CD14-positive monocyte (primary cell): ENCODE measurements at regions not wholly inside any gene's neighbourhood (a gene's known extent, or its start where the extent isn't known, plus 50 kb on each side); places are given as distances from the start of the nearest gene placed in this dataset.

Source experiments
- DNase-seq, 3 donors: peaks; one replicate each; pipeline ENCODE4 v3.0.0-alpha.2; 2011 to 2022
- H2AFZ ChIP-seq: 2 replicates; pipeline ENCODE4 v1.6.0; 2012; ENCODE audit warnings: mild to moderate bottlenecking, low read depth, low read length, inconsistent platforms; ENCODE audit not compliant: insufficient read depth, poor library complexity, severe bottlenecking
- H3K27ac ChIP-seq, 2 donors: 1 replicate in 1 of 2; 2 replicates in 1 of 2; pipeline ENCODE4 v1.5.1; 2012 to 2013; ENCODE audit warnings: low read length in 2 of 2, control low read depth in 1 of 2, inconsistent platforms in 1 of 2, low read depth in 1 of 2, mild to moderate bottlenecking in 1 of 2
- H3K27me3 ChIP-seq, 2 donors: one replicate each; pipeline versions ENCODE4 v1.6.0 to v1.6.1; 2011 to 2013; ENCODE audit warnings: low read length in 2 of 2; ENCODE audit not compliant: control insufficient read depth in 2 of 2, insufficient read depth in 2 of 2
- H3K36me3 ChIP-seq, 2 donors: replicated peaks in 1 of 2; 1 replicate in 1 of 2; 2 replicates in 1 of 2; pipeline versions ENCODE4 v1.5.1 to v1.6.1; 2012 to 2013; ENCODE audit warnings: low read length in 2 of 2, control low read depth in 1 of 2, inconsistent platforms in 1 of 2, mild to moderate bottlenecking in 1 of 2; ENCODE audit not compliant: insufficient read depth in 2 of 2, control insufficient read depth in 1 of 2
- H3K4me1 ChIP-seq, 2 donors: 1 replicate in 1 of 2; 2 replicates in 1 of 2; pipeline versions ENCODE4 v1.5.1 to v1.6.1; 2012 to 2013; ENCODE audit warnings: low read length in 2 of 2, control low read depth in 1 of 2, inconsistent platforms in 1 of 2, mild to moderate bottlenecking in 1 of 2, moderate library complexity in 1 of 2; ENCODE audit not compliant: insufficient read depth in 2 of 2, control insufficient read depth in 1 of 2
- H3K4me2 ChIP-seq: replicated peaks from 2 replicates; pipeline ENCODE3; 2012; ENCODE audit warnings: low read length, moderate library complexity, mild to moderate bottlenecking; ENCODE audit not compliant: poor library complexity, severe bottlenecking; ENCODE audit errors: extremely low read depth
- H3K4me3 ChIP-seq, 3 experiments: fragments of 200-600 bp in 1 of 3; sonication (generic) in 1 of 3; replicated peaks in 1 of 3; 1 replicate in 2 of 3; 2 replicates in 1 of 3; pipeline ENCODE4 v1.5.1; 2011 to 2013; ENCODE audit warnings: low read length in 3 of 3, mild to moderate bottlenecking in 3 of 3, control low read depth in 2 of 3, low read depth in 2 of 3, inconsistent platforms in 1 of 3, moderate library complexity in 1 of 3
- H3K79me2 ChIP-seq: 2 replicates; pipeline ENCODE4 v1.6.0; 2012; ENCODE audit warnings: mild to moderate bottlenecking, control low read depth, inconsistent platforms, low read length, moderate library complexity; ENCODE audit not compliant: insufficient read depth
- H3K9ac ChIP-seq: 2 replicates; pipeline ENCODE4 v1.6.0; 2017; ENCODE audit warnings: low read length, mild to moderate bottlenecking; ENCODE audit not compliant: insufficient read depth, poor library complexity, severe bottlenecking
- H3K9me3 ChIP-seq, 2 donors: replicated peaks in 1 of 2; 1 replicate in 1 of 2; 2 replicates in 1 of 2; pipeline versions ENCODE4 v1.5.1 to v1.6.1; 2012 to 2013; ENCODE audit warnings: low read length in 2 of 2, control low read depth in 1 of 2; ENCODE audit not compliant: control insufficient read depth in 1 of 2, insufficient read depth in 1 of 2
- H4K20me1 ChIP-seq: 2 replicates; pipeline ENCODE4 v1.6.0; 2012; ENCODE audit warnings: mild to moderate bottlenecking, low read length, control low read depth, moderate library complexity; ENCODE audit not compliant: insufficient read depth
- H3K27ac Mint-ChIP-seq, 7 donors: one replicate each; pipeline ENCODE4 v1.8.0; 2020; ENCODE audit warnings: mild to moderate bottlenecking in 7 of 7, mixed read lengths in 7 of 7, moderate library complexity in 6 of 7, inconsistent platforms in 2 of 7
- H3K27me3 Mint-ChIP-seq, 3 donors: one replicate each; pipeline ENCODE4 v1.8.0; 2021 to 2022; ENCODE audit warnings: low read depth in 3 of 3, mild to moderate bottlenecking in 3 of 3, mixed read lengths in 3 of 3, moderate library complexity in 3 of 3, inconsistent platforms in 1 of 3
- H3K36me3 Mint-ChIP-seq, 2 donors: one replicate each; pipeline ENCODE4 v1.8.0; 2020; ENCODE audit warnings: mixed read lengths in 2 of 2, inconsistent platforms in 1 of 2, mild to moderate bottlenecking in 1 of 2
- H3K4me1 Mint-ChIP-seq: one replicate; pipeline ENCODE4 v1.8.0; 2020; ENCODE audit warnings: mild to moderate bottlenecking, mixed read lengths
- H3K4me3 Mint-ChIP-seq, 2 donors: one replicate each; pipeline ENCODE4 v1.8.0; 2020; ENCODE audit warnings: mild to moderate bottlenecking in 2 of 2, mixed read lengths in 2 of 2, moderate library complexity in 1 of 2
- H3K9me3 Mint-ChIP-seq, 7 donors: one replicate each; pipeline ENCODE4 v1.8.0; 2020 to 2022; ENCODE audit warnings: mixed read lengths in 7 of 7, mild to moderate bottlenecking in 6 of 7, moderate library complexity in 6 of 7, inconsistent platforms in 2 of 7
- CTCF ChIP-seq: fragments of 200-600 bp; IDR thresholded peaks from one replicate; pipeline ENCODE4 v1.8.0; 2022; ENCODE audit warnings: antibody characterized with exemption, mild to moderate bottlenecking
- WGBS: methylation state at CpG from one replicate; pipeline ENCODE4 v1.1.5; 2013; ENCODE audit warnings: missing lambda C conversion rate; ENCODE audit not compliant: insufficient coverage; 5-methylcytosine and 5-hydroxymethylcytosine counted together
- intact Hi-C, 2 donors: fragments of 100-400 bp; cut with micrococcal nuclease; formaldehyde crosslinking; loops; one replicate each; pipeline versions ENCODE4 v1.15.0 to v1.15.1; 2023

DNA sequence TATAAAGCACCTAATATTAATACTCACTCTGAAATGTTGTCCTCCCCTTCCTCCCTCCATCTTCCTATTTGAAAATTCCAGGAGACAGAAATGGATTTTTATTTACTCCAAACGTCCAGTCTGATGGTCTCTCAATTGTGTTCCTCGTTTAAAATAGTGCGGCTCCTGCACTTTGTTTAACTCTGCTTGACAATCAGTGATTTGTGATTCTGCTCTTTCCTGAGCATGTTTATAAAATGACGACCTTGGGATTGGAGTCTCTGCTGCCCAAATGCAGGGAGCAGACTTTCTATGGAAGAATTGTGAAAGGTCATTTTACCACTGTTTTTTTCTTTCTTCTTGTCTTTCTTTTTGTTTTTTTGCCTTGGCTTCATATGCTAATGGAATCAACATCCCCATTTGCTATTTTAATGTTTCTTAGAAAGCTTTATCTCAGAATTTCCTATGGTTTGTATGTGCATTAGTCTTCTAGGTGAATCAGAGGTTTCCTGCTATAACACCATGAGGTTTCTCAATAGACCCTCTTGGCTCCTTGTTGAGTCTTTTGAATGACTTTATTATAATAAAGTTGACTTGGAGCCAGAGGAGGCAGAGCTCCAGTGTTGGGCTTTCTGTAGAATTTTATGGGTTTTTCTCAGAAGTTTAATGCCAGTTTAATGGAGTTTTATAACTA, 376.5 kb downstream of the CDH11 start:
- H4K20me1 ChIP-seq, result no peaks in the 10 kb centered on the region
- Mint-ChIP-seq H3K27me3 (no peaks in the 10 kb centered on the region), H3K4me3 (no peak overlapping the region), H3K27ac (no peak overlapping the region), H3K9me3 (peaks cover 0 to 4% (median 0%) of the 10 kb centered on the region in 7 donors), H3K36me3 (no peaks in the 10 kb centered on the region), H3K4me1 (no peaks in the 10 kb centered on the region)
- H3K36me3 ChIP-seq, result no peaks in the 10 kb centered on the region
- no peak overlapping the region for H3K27ac ChIP-seq
- 0% methylated on average over 1 of the region's 4 CpGs for WGBS
- no peaks in the 10 kb centered on the region for H3K4me1 ChIP-seq
- no peaks in the 10 kb centered on the region for H3K27me3 ChIP-seq
- no peak overlapping the region for H3K4me2 ChIP-seq
- H3K4me3 ChIP-seq, result no peak overlapping the region
- no peak overlapping the region for H2AFZ ChIP-seq
- H3K9ac ChIP-seq, result no peak overlapping the region
- intact Hi-C loops, result no loop called here
- no peaks in the 10 kb centered on the region for H3K79me2 ChIP-seq
- TF ChIP-seq CTCF, result no peak
- H3K9me3 ChIP-seq, result no peaks in the 10 kb centered on the region
- no peak for DNase-seq

DNA sequence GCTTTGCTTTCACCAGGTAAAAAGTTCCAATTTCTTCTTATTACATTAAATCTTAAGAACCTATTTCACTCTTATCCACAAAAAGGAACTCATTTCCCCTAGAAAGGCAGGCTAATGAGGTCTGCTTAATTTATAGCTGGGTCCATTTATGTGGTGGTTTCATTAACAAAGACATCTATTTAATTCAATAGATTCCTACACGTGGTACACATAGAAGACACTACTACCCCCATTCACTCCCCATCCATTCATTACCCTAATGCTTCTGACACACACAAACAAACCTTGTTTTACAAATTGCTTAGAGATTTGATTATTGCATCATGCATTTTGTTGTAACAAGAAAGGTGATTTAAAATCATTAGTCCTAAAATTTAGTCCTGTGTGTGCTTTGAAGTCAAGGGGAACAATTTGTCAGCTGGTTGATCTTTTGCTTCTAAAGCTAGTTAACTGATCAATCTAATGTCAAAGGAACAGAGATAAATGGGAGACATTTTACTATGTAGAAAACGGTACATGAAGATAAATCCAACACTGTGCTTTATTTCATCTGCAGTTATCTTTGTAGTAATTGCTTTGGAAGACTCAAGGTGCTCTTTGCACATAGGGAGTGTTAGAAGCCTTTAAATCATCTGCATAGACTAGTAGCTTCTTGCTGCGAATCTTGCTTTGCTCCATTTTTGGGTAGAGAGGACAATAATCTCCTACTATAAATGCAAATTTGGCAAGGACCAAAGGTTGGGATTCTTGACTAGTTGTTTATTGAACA, 379.2 kb downstream of the CDH11 start:
- H3K4me3 Mint-ChIP-seq, result no peak overlapping the region
- Histone ChIP-seq H2AFZ (no peak overlapping the region), H3K79me2 (no peaks in the 10 kb centered on the region), H3K9ac (no peak overlapping the region), H3K27me3 (no peaks in the 10 kb centered on the region), H4K20me1 (no peaks in the 10 kb centered on the region), H3K4me2 (no peak overlapping the region), H3K27ac (no peak overlapping the region), H3K9me3 (no peaks in the 10 kb centered on the region), H3K4me3 (no peak overlapping the region), H3K4me1 (no peaks in the 10 kb centered on the region), H3K36me3 (no peaks in the 10 kb centered on the region)
- no CpG with 5 or more reads among the region's 3 CpGs for WGBS
- H3K27ac Mint-ChIP-seq, result no peak overlapping the region
- intact Hi-C loops, result no loop called here
- no peaks in the 10 kb centered on the region for H3K4me1 Mint-ChIP-seq
- no peaks in the 10 kb centered on the region for H3K36me3 Mint-ChIP-seq
- TF ChIP-seq CTCF, result no peak
- no peaks in the 10 kb centered on the region for H3K27me3 Mint-ChIP-seq
- no peak for DNase-seq
- H3K9me3 Mint-ChIP-seq, result peaks cover 0 to 4% (median 0%) of the 10 kb centered on the region in 7 donors
